ENCODE measurements at regions not wholly inside any gene's neighbourhood (a gene's known extent, or its start where the extent isn't known, plus 50 kb on each side); places are given as distances from the start of the nearest gene placed in this dataset.

- no peak for TF ChIP-seq CTCF (conservative IDR thresholded peaks at IDR 0.05; ENCODE audit: low read depth, low read length)
- no peak for DNase-seq (ENCODE audit: low read depth)
- H3K4me3 ChIP-seq (ENCODE audit: low read length), result no peak overlapping the region
These were observed 384.1 kb downstream of the MN1 start for GRCh38 chr22:27417421-27417814.

- TF ChIP-seq CTCF (conservative IDR thresholded peaks at IDR 0.05; ENCODE audit: low read depth, low read length), result no peak
- no peak for DNase-seq (ENCODE audit: low read depth)
- H3K4me3 ChIP-seq (ENCODE audit: low read length), result no peak overlapping the region
These were observed 383.3 kb downstream of the MN1 start for GRCh38 chr22:27418261-27418660.

- DNase-seq (ENCODE audit: low read depth), result no peak
- no peak for TF ChIP-seq CTCF (conservative IDR thresholded peaks at IDR 0.05; ENCODE audit: low read depth, low read length)
- H3K4me3 ChIP-seq (ENCODE audit: low read length), result no peak overlapping the region
These were observed 382.1 kb downstream of the MN1 start for GRCh38 chr22:27419473-27419872.

- no peak for TF ChIP-seq CTCF (conservative IDR thresholded peaks at IDR 0.05; ENCODE audit: low read depth, low read length)
- H3K4me3 ChIP-seq (ENCODE audit: low read length), result no peak overlapping the region
- DNase-seq (ENCODE audit: low read depth), result no peak
These were observed 381.2 kb downstream of the MN1 start for GRCh38 chr22:27420195-27420816.

GRCh38 chr22:27420817-27421361 lies 380.7 kb downstream of the MN1 start:
- no peak overlapping the region for H3K4me3 ChIP-seq (ENCODE audit: low read length)
- TF ChIP-seq CTCF (conservative IDR thresholded peaks at IDR 0.05; ENCODE audit: low read depth, low read length), result no peak
- DNase-seq (ENCODE audit: low read depth), result peak; percentile 62

GRCh38 chr22:27422442-27422841 lies 379.1 kb downstream of the MN1 start:
- TF ChIP-seq CTCF (conservative IDR thresholded peaks at IDR 0.05; ENCODE audit: low read depth, low read length), result no peak
- no peak for DNase-seq (ENCODE audit: low read depth)
- H3K4me3 ChIP-seq (ENCODE audit: low read length), result no peak overlapping the region

- H3K4me3 ChIP-seq (ENCODE audit: low read length), result no peak overlapping the region
- DNase-seq (ENCODE audit: low read depth), result no peak
- no peak for TF ChIP-seq CTCF (conservative IDR thresholded peaks at IDR 0.05; ENCODE audit: low read depth, low read length)
These were observed 377.2 kb downstream of the MN1 start for GRCh38 chr22:27424319-27424718.
